A673 (cell line): ENCODE measurements at regions not wholly inside any gene's neighbourhood (a gene's known extent, or its start where the extent isn't known, plus 50 kb on each side); places are given as distances from the start of the nearest gene placed in this dataset.

Experiments used
- CTCF ChIP-seq: fragments of 300-800, 200-600 bp; sonication (generic); conservative IDR thresholded peaks from 2 replicates; pipeline ENCODE4 v1.5.1; 2017; ENCODE audit warnings: low read depth, mild to moderate bottlenecking, antibody characterized with exemption, low read length, moderate library complexity, mixed read lengths
- EZH2 ChIP-seq: fragments of 200-600 bp; sonication (generic); IDR thresholded peaks from 2 replicates; pipeline ENCODE4 v1.6.1; 2017; ENCODE audit warnings: borderline replicate concordance, low read depth, mild to moderate bottlenecking, mixed read lengths, antibody characterized with exemption, low read length; ENCODE audit not compliant: poor library complexity, severe bottlenecking

GRCh38 chr3:190242147-190242546, 80.1 kb downstream of the CLDN1 start:
- TF ChIP-seq CTCF (no peak), EZH2 (no peak)
